HG02798 (cell line): ENCODE measurements at regions not wholly inside any gene's neighbourhood (a gene's known extent, or its start where the extent isn't known, plus 50 kb on each side); places are given as distances from the start of the nearest gene placed in this dataset.
A peak's percentile ranks its signal among the peaks of the same experiment; 100 is the strongest.
"Not testable (repeated sequence)": the region's sequence is repeated elsewhere in the genome, so short reads cannot be mapped to it uniquely, and the experiment has no call there.

Experiments
- ATAC-seq: cut with Tn5 transposase; IDR thresholded peaks from one replicate; pipeline ENCODE4 v1.9.1; 2021; ENCODE audit warnings: mild to moderate bottlenecking; ENCODE audit not compliant: unreplicated experiment, poor library complexity

GRCh38 chr4:101730291-101731117, 60.0 kb upstream of the BANK1 start:
- ATAC-seq: peak; percentile 93

GRCh38 chr4:101727238-101727637, 63.3 kb upstream of the BANK1 start:
- no peak for ATAC-seq

- peak; percentile 70 for ATAC-seq
Observed at GRCh38 chr4:101724093-101724492, 66.4 kb upstream of the BANK1 start.

- ATAC-seq: no peak
Observed at GRCh38 chr4:101718810-101719209, 71.7 kb upstream of the BANK1 start.

GRCh38 chr4:101711590-101712260, 78.8 kb upstream of the BANK1 start:
- no peak for ATAC-seq

GRCh38 chr4:101710806-101711205, 79.7 kb upstream of the BANK1 start:
- no peak for ATAC-seq

- ATAC-seq: no peak
Observed at GRCh38 chr4:101708293-101709039, 82.1 kb upstream of the BANK1 start.

GRCh38 chr4:101707596-101707995, 82.9 kb upstream of the BANK1 start:
- no peak for ATAC-seq

GRCh38 chr4:101706535-101707057, 83.9 kb upstream of the BANK1 start:
- no peak for ATAC-seq

GRCh38 chr4:101701551-101701950, 89.0 kb upstream of the BANK1 start:
- ATAC-seq: no peak

- ATAC-seq: no peak
Observed at GRCh38 chr4:101699441-101700124, 90.9 kb upstream of the BANK1 start.

GRCh38 chr4:101697266-101697665, 93.3 kb upstream of the BANK1 start:
- ATAC-seq: no peak

- ATAC-seq: no peak
Observed at GRCh38 chr4:101696276-101697010, 94.1 kb upstream of the BANK1 start.

GRCh38 chr4:101695176-101695575, 95.4 kb upstream of the BANK1 start:
- no peak for ATAC-seq

GRCh38 chr4:101694403-101694802, 96.1 kb upstream of the BANK1 start:
- not testable (repeated sequence) for ATAC-seq

GRCh38 chr4:101693842-101694398, 96.6 kb upstream of the BANK1 start:
- ATAC-seq: peak; percentile 47

GRCh38 chr4:101689220-101689619, 101.3 kb upstream of the BANK1 start:
- ATAC-seq: no peak

GRCh38 chr4:101685126-101685525, 105.4 kb upstream of the BANK1 start:
- ATAC-seq: no peak

GRCh38 chr4:101682946-101683345, 107.6 kb upstream of the BANK1 start:
- no peak for ATAC-seq
